Duodenal mucosa (tissue), 2 donors: ENCODE measurements at regions not wholly inside any gene's neighbourhood (a gene's known extent, or its start where the extent isn't known, plus 50 kb on each side); places are given as distances from the start of the nearest gene placed in this dataset.
"Not testable (repeated sequence)": the region's sequence is repeated elsewhere in the genome, so short reads cannot be mapped to it uniquely, and the experiment has no call there.

Source experiments
- H3K27ac ChIP-seq: one replicate; pipeline ENCODE4 v1.7.0; 2013; ENCODE audit warnings: low read depth, low read length
- H3K27me3 ChIP-seq, 2 donors: one replicate each; pipeline ENCODE4 v1.7.0; 2013; ENCODE audit warnings: low read length in 2 of 2, control low read depth in 1 of 2; ENCODE audit not compliant: insufficient read depth in 2 of 2, control insufficient read depth in 1 of 2
- H3K36me3 ChIP-seq, 2 donors: one replicate each; pipeline ENCODE4 v1.7.0; 2013; ENCODE audit warnings: low read length in 2 of 2, control low read depth in 1 of 2; ENCODE audit not compliant: insufficient read depth in 2 of 2, control insufficient read depth in 1 of 2
- H3K4me1 ChIP-seq, 2 donors: one replicate each; pipeline ENCODE4 v1.7.0; 2013; ENCODE audit warnings: low read length in 2 of 2, control low read depth in 1 of 2; ENCODE audit not compliant: insufficient read depth in 2 of 2, control insufficient read depth in 1 of 2
- H3K4me3 ChIP-seq, 2 donors: one replicate each; pipeline ENCODE4 v1.7.0; 2013; ENCODE audit warnings: low read length in 2 of 2, low read depth in 1 of 2
- H3K9ac ChIP-seq, 2 donors: one replicate each; pipeline ENCODE4 v1.7.0; 2013; ENCODE audit warnings: low read length in 2 of 2, low read depth in 1 of 2
- H3K9me3 ChIP-seq, 2 donors: one replicate each; pipeline ENCODE4 v1.7.0; 2013; ENCODE audit warnings: low read length in 2 of 2, control low read depth in 1 of 2; ENCODE audit not compliant: control insufficient read depth in 1 of 2

- Histone ChIP-seq H3K27me3 (no peaks in the 10 kb centered on the region), H3K4me3 (no peak overlapping the region), H3K9me3 (peaks cover 0 to 6% of the 10 kb centered on the region in 2 donors), H3K9ac (no peak overlapping the region), H3K4me1 (no peaks in the 10 kb centered on the region), H3K36me3 (no peaks in the 10 kb centered on the region), H3K27ac (no peak overlapping the region)
Measured at GRCh38 chr11:23767576-23767975, 729.3 kb upstream of the LUZP2 start.

DNA sequence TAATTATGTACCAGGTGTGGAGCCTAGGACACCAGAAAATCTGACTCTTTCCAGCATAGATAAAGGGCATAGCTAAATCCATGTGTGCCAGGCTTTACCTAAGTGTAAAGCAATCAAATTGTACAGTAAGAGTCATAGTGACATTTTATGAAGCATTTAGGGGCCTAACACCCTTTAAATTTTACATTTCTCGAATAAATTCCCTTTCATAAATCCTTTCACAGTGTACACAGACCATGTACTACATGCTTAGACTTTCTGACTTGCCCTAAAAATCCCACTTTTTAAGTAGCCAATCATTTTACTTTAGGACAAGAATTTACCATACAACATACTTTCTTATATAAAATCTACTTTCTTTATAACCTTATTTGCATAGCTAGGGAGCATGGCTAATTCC lies 727.6 kb upstream of the LUZP2 start:
- no peak overlapping the region for H3K27ac ChIP-seq
- no peak overlapping the region for H3K4me3 ChIP-seq
- H3K36me3 ChIP-seq = no peaks in the 10 kb centered on the region
- no peak overlapping the region for H3K9ac ChIP-seq
- H3K4me1 ChIP-seq = no peaks in the 10 kb centered on the region
- peaks cover 0 to 9% of the 10 kb centered on the region in 2 donors for H3K9me3 ChIP-seq
- H3K27me3 ChIP-seq = no peaks in the 10 kb centered on the region

- Histone ChIP-seq H3K9ac (no peak overlapping the region), H3K4me1 (no peaks in the 10 kb centered on the region), H3K27ac (no peak overlapping the region), H3K36me3 (no peaks in the 10 kb centered on the region), H3K27me3 (no peaks in the 10 kb centered on the region), H3K4me3 (no peak overlapping the region), H3K9me3 (peaks cover 0 to 9% of the 10 kb centered on the region in 2 donors)
Measured at GRCh38 chr11:23772081-23772480, 724.8 kb upstream of the LUZP2 start.

GRCh38 chr11:23778971-23779370 lies 717.9 kb upstream of the LUZP2 start:
- no peak overlapping the region for H3K4me3 ChIP-seq
- H3K4me1 ChIP-seq = no peaks in the 10 kb centered on the region
- no peaks in the 10 kb centered on the region for H3K36me3 ChIP-seq
- no peak overlapping the region for H3K9ac ChIP-seq
- H3K9me3 ChIP-seq = peaks cover 0 to 3% of the 10 kb centered on the region in 2 donors
- H3K27ac ChIP-seq = no peak overlapping the region
- H3K27me3 ChIP-seq = no peaks in the 10 kb centered on the region

DNA sequence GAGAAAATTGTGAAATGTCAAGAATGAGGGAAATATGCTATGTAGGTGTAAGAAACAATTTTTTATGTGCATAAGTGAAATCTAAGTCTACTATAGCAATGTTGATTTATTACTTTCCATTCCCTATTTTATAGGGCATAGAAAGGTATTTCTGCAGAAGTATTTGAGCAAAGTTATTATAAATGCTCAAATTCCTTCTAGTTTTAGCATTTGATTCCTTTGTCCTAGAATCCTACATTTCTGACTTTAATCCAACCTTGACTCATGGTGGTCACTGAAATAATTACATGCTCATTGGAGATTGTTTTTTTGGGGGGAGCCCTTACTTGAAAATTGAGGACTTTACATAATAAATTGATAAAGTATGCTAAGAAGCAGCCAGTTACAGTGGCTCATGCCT lies 716.6 kb upstream of the LUZP2 start:
- Histone ChIP-seq H3K9me3 (no peaks in the 10 kb centered on the region), H3K27me3 (no peaks in the 10 kb centered on the region), H3K36me3 (no peaks in the 10 kb centered on the region), H3K9ac (no peak overlapping the region), H3K4me1 (no peaks in the 10 kb centered on the region), H3K27ac (no peak overlapping the region), H3K4me3 (no peak overlapping the region)

DNA sequence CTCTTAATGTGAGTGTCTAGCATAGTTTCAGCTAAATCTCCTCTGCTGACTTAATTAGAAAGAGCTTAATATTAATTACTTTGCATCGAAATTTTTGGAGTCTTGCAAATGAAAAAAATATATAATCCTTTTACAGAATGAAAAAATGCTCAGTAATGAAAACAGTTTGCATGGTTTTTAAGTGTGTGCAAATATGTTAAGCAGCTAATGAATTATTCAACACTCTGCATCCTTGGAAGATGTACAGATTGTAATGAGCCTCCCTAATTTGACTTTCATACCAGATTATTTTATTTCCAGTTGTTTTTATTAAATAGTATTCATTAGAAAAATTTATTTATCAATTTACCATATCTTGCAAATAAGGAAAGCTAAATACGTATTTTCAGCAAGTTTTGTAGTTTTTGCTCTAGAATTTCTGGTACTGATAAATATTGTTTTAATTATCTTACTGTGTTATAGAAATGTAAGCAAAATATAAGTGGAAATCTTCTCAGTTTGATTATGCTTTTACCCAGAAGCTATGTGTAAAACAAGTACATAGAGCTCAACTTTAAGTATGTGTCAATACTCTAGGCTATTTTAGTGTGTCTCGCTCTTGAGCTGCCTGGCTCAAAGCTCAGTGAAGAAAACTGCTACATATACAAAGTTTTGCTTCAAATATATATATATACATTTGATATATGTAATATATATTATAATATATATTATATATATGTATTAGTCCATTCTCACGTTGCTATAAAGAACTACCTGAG lies 714.9 kb upstream of the LUZP2 start:
- H3K27ac ChIP-seq = no peak overlapping the region
- no peak overlapping the region for H3K4me3 ChIP-seq
- H3K4me1 ChIP-seq = peaks cover 0 to 4% of the 10 kb centered on the region in 2 donors
- H3K27me3 ChIP-seq = no peaks in the 10 kb centered on the region
- H3K9me3 ChIP-seq = no peaks in the 10 kb centered on the region
- H3K36me3 ChIP-seq = no peaks in the 10 kb centered on the region
- no peak overlapping the region for H3K9ac ChIP-seq

DNA sequence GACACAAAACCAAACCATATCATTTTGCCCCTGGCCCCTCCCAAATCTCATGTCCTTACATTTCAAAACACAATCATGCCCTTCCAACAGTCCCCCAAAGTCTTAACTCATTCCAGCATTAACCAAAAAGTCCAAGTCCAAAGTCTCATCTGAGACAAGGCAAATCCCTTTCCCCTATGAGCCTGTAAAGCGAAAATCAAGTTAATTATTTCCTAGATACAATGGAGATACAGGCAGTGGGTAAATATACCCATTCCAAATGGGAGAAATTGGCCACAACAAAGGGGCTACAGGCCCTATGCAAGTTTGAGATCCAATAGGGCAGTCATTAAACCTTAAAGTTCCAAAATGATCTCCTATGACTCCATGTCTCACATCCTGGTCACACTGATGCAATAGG lies 709.9 kb upstream of the LUZP2 start:
- not testable (repeated sequence) for H3K36me3 ChIP-seq, H3K9ac ChIP-seq, H3K27me3 ChIP-seq, H3K4me3 ChIP-seq, H3K27ac ChIP-seq, H3K9me3 ChIP-seq
- H3K4me1 ChIP-seq = peaks cover 0 to 15% of the 10 kb centered on the region in 2 donors

DNA sequence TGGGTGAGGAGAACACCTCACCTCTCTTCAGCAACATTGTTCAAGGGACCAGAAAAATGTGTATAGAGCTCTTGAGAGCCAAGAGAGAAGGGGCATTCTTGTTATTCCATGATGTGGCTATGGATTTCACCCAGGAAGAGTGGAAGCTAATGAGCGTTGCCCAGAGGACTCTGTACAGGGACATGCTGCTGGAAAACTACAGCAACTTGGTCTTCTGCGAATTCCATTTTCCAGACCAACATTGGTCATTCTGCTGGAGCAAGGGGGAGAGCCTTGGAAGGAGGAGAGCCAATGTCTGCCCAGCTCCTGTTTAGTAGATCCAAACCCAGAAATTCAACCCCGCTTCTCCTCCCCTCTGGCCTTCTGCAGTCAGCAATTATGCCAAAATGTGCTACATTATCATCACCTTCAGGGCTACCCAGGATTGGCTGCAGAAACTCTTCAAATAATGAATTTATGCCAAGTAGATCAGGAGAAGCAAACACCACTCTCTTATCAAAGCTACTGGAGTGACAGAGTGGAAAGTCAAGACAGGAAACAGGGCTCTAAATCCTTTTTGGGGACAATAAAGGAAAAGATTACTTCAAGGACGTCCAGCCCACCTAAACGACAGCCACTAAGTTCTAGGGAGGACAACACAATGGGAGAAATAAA lies 707.5 kb upstream of the LUZP2 start:
- Histone ChIP-seq H3K36me3 (no peaks in the 10 kb centered on the region), H3K27me3 (no peaks in the 10 kb centered on the region), H3K27ac (no peak overlapping the region), H3K9ac (no peak overlapping the region), H3K4me1 (peaks cover 0 to 15% of the 10 kb centered on the region in 2 donors), H3K4me3 (no peak overlapping the region), H3K9me3 (no peaks in the 10 kb centered on the region)

- H3K27ac ChIP-seq = no peak overlapping the region
- no peaks in the 10 kb centered on the region for H3K36me3 ChIP-seq
- H3K4me3 ChIP-seq = no peak overlapping the region
- no peaks in the 10 kb centered on the region for H3K27me3 ChIP-seq
- H3K9ac ChIP-seq = no peak overlapping the region
- H3K9me3 ChIP-seq = no peaks in the 10 kb centered on the region
- H3K4me1 ChIP-seq = peaks cover 0 to 15% of the 10 kb centered on the region in 2 donors
Measured at GRCh38 chr11:23789938-23790371, 706.9 kb upstream of the LUZP2 start.

GRCh38 chr11:23797624-23798419 lies 699.0 kb upstream of the LUZP2 start:
- H3K4me1 ChIP-seq = no peaks in the 10 kb centered on the region
- no peaks in the 10 kb centered on the region for H3K36me3 ChIP-seq
- no peaks in the 10 kb centered on the region for H3K27me3 ChIP-seq
- H3K27ac ChIP-seq = no peak overlapping the region
- no peak overlapping the region for H3K4me3 ChIP-seq
- no peak overlapping the region for H3K9ac ChIP-seq
- H3K9me3 ChIP-seq = no peaks in the 10 kb centered on the region
